Chondrocyte (in vitro differentiated cells): ENCODE measurements at regions not wholly inside any gene's neighbourhood (a gene's known extent, or its start where the extent isn't known, plus 50 kb on each side); places are given as distances from the start of the nearest gene placed in this dataset.

Source experiments
- DNase-seq: peaks from one replicate; pipeline ENCODE4 v3.0.0; 2021; ENCODE audit warnings: mixed read lengths, low spot score
- H3K27ac Mint-ChIP-seq: one replicate; pipeline ENCODE4 v1.8.0; 2021; ENCODE audit warnings: mild to moderate bottlenecking, moderate library complexity, mixed read lengths; ENCODE audit not compliant: unreplicated experiment
- H3K27me3 Mint-ChIP-seq: 2 replicates; pipeline ENCODE4 v1.8.0; 2021; ENCODE audit warnings: low read depth, mixed read lengths
- H3K36me3 Mint-ChIP-seq: 2 replicates; pipeline ENCODE4 v1.8.0; 2021; ENCODE audit warnings: low read depth, mixed read lengths
- H3K4me1 Mint-ChIP-seq: 2 replicates; pipeline ENCODE4 v1.8.0; 2021; ENCODE audit warnings: low read depth, mild to moderate bottlenecking, mixed read lengths
- H3K4me3 Mint-ChIP-seq: one replicate; pipeline ENCODE4 v1.8.0; 2021; ENCODE audit warnings: mild to moderate bottlenecking, moderate library complexity, mixed read lengths; ENCODE audit not compliant: unreplicated experiment
- H3K9me3 Mint-ChIP-seq: 2 replicates; pipeline ENCODE4 v1.8.0; 2021; ENCODE audit warnings: low read depth, mixed read lengths
- CTCF ChIP-seq: fragments of 200-600 bp; sonication (generic); IDR thresholded peaks from 2 replicates; pipeline ENCODE4 v1.5.0; 2021; ENCODE audit warnings: antibody characterized with exemption, mild to moderate bottlenecking, moderate library complexity

- TF ChIP-seq CTCF, result no peak
- DNase-seq, result no peak
- Mint-ChIP-seq H3K9me3 (no peaks in the 10 kb centered on the region), H3K27me3 (no peaks in the 10 kb centered on the region), H3K36me3 (no peaks in the 10 kb centered on the region), H3K4me1 (no peaks in the 10 kb centered on the region), H3K4me3 (no peak overlapping the region), H3K27ac (no peak overlapping the region)
These were observed 75.1 kb upstream of the SMNDC1 start for GRCh38 chr10:110379831-110380230.

GRCh38 chr10:110380293-110380692 is 75.6 kb upstream of the SMNDC1 start:
- no peaks in the 10 kb centered on the region for H3K4me1 Mint-ChIP-seq
- H3K4me3 Mint-ChIP-seq, result no peak overlapping the region
- H3K9me3 Mint-ChIP-seq, result no peaks in the 10 kb centered on the region
- no peaks in the 10 kb centered on the region for H3K27me3 Mint-ChIP-seq
- H3K36me3 Mint-ChIP-seq, result no peaks in the 10 kb centered on the region
- H3K27ac Mint-ChIP-seq, result no peak overlapping the region
- TF ChIP-seq CTCF, result no peak
- DNase-seq, result no peak

- H3K9me3 Mint-ChIP-seq, result no peaks in the 10 kb centered on the region
- no peaks in the 10 kb centered on the region for H3K27me3 Mint-ChIP-seq
These were observed 78.0 kb upstream of the SMNDC1 start for GRCh38 chr10:110382695-110383094.

GRCh38 chr10:110387617-110387982 is 82.9 kb upstream of the SMNDC1 start:
- no peak for DNase-seq
- no peaks in the 10 kb centered on the region for H3K27me3 Mint-ChIP-seq
- TF ChIP-seq CTCF, result no peak
- no peaks in the 10 kb centered on the region for H3K36me3 Mint-ChIP-seq
- H3K9me3 Mint-ChIP-seq, result no peaks in the 10 kb centered on the region
- H3K4me3 Mint-ChIP-seq, result no peak overlapping the region
- no peaks in the 10 kb centered on the region for H3K4me1 Mint-ChIP-seq
- H3K27ac Mint-ChIP-seq, result no peak overlapping the region

More at GRCh38 chr10:110382695-110383094, 78.0 kb upstream of the SMNDC1 start:
- H3K27ac Mint-ChIP-seq, result no peak overlapping the region
- no peak for TF ChIP-seq CTCF
- no peaks in the 10 kb centered on the region for H3K4me1 Mint-ChIP-seq
- H3K36me3 Mint-ChIP-seq, result no peaks in the 10 kb centered on the region
- no peak overlapping the region for H3K4me3 Mint-ChIP-seq
- no peak for DNase-seq

GRCh38 chr10:110387983-110388686 is 83.4 kb upstream of the SMNDC1 start:
- Mint-ChIP-seq H3K4me1 (no peaks in the 10 kb centered on the region), H3K27ac (no peak overlapping the region), H3K9me3 (no peaks in the 10 kb centered on the region), H3K27me3 (no peaks in the 10 kb centered on the region), H3K4me3 (no peak overlapping the region), H3K36me3 (no peaks in the 10 kb centered on the region)
- no peak for TF ChIP-seq CTCF
- no peak for DNase-seq
